Caco-2 (cell line): ENCODE measurements at regions not wholly inside any gene's neighbourhood (a gene's known extent, or its start where the extent isn't known, plus 50 kb on each side); places are given as distances from the start of the nearest gene placed in this dataset.

Source experiments
- BruUV-seq: library from RNA; stranded (reverse); fragments of 400-500 nt; replicated peaks from 2 replicates; lab custom pipeline; 2021; lab: Mats Ljungman, UMichigan
- CTCF ChIA-PET: fragments of 300-600 bp; sonication (Branson Sonifier 250); formaldehyde crosslinking; loops from one replicate; lab custom pipeline; 2022; ENCODE audit warnings: antibody characterized with exemption; lab: Charles Lee
- POLR2A ChIA-PET: fragments of 300-600 bp; sonication (Branson Sonifier 250); formaldehyde crosslinking; loops from one replicate; lab custom pipeline; 2022; ENCODE audit warnings: antibody characterized with exemption; lab: Charles Lee
- DNase-seq, 2 experiments: peaks; one replicate each; pipeline versions ENCODE4 v3.0.0 to v3.0.0-alpha.2; 2020 to 2022
- H3K27me3 ChIP-seq: replicated peaks from 2 replicates; pipeline ENCODE4 v1.6.0; 2011; ENCODE audit warnings: low read length; ENCODE audit not compliant: control insufficient read depth, insufficient read depth
- H3K36me3 ChIP-seq: 2 replicates; pipeline ENCODE4 v1.5.1; 2011; ENCODE audit warnings: low read length; ENCODE audit not compliant: control insufficient read depth, insufficient read depth
- H3K4me1 ChIP-seq: fragments of 250-450 bp; sonication (Bioruptor Pico); 2 replicates; pipeline ENCODE4 v1.5.1; 2020; ENCODE audit warnings: mild to moderate bottlenecking
- H3K4me3 ChIP-seq: 2 replicates; pipeline ENCODE4 v1.5.1; 2011; ENCODE audit warnings: low read depth, mild to moderate bottlenecking, control low read depth, low read length
- H3K9me3 ChIP-seq: fragments of 250-450 bp; sonication (Bioruptor Pico); 2 replicates; pipeline ENCODE4 v1.5.1; 2020; ENCODE audit warnings: mild to moderate bottlenecking, moderate library complexity
- H3K27ac Mint-ChIP-seq: one replicate; pipeline ENCODE4 v1.8.0; 2022; ENCODE audit warnings: mixed read lengths; ENCODE audit not compliant: unreplicated experiment
- H3K27me3 Mint-ChIP-seq: one replicate; pipeline ENCODE4 v1.8.0; 2022; ENCODE audit warnings: mixed read lengths; ENCODE audit not compliant: insufficient read depth, unreplicated experiment
- H3K36me3 Mint-ChIP-seq: one replicate; pipeline ENCODE4 v1.8.0; 2022; ENCODE audit warnings: mild to moderate bottlenecking, mixed read lengths; ENCODE audit not compliant: insufficient read depth, unreplicated experiment
- H3K4me1 Mint-ChIP-seq: one replicate; pipeline ENCODE4 v1.8.0; 2022; ENCODE audit warnings: low read depth, mixed read lengths; ENCODE audit not compliant: unreplicated experiment
- H3K4me3 Mint-ChIP-seq: one replicate; pipeline ENCODE4 v1.8.0; 2022; ENCODE audit warnings: mild to moderate bottlenecking, moderate library complexity, mixed read lengths; ENCODE audit not compliant: unreplicated experiment
- H3K9me3 Mint-ChIP-seq: one replicate; pipeline ENCODE4 v1.8.0; 2022; ENCODE audit warnings: mixed read lengths; ENCODE audit not compliant: unreplicated experiment
- intact Hi-C: fragments of 100-400 bp; cut with micrococcal nuclease; formaldehyde crosslinking; loops from one replicate; pipeline ENCODE4 v1.10.0; 2022; ENCODE audit not compliant: unreplicated experiment
- TF ChIP-seq, protein P1 (sequence below), 2 experiments: fragments of 200-600 bp in 1 of 2; IDR thresholded peaks; 1 replicate in 1 of 2; 2 replicates in 1 of 2; pipeline versions ENCODE4 v1.5.1 to v1.8.0; 2011 to 2022; ENCODE audit warnings: antibody characterized with exemption in 1 of 2, control low read depth in 1 of 2, inconsistent platforms in 1 of 2, low read depth in 1 of 2, low read length in 1 of 2, mild to moderate bottlenecking in 1 of 2, moderate library complexity in 1 of 2; ENCODE audit not compliant: insufficient read depth in 1 of 2, severe bottlenecking in 1 of 2, unreplicated experiment in 1 of 2

DNA sequence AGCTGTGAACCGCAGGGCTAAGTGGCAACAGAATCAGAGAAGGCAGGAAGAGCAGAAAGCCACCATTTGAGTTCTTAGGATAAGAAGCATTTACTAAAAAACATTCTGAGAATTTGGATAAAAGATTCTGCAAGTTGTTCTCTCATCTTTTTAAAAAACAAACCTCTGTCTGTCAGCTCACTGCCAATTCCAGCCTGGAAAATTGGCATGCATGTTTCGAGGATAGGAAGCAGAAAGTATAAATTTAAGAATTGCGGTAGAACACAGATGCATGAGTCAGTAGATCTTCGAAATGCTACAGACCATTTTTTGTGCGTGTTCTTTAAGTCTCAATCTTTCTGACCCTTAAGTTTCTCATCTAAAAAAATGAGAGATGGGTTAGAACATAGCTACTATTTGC is 544.5 kb upstream of the DAB1 start:
- CTCF ChIA-PET, result no interaction called here

DNA sequence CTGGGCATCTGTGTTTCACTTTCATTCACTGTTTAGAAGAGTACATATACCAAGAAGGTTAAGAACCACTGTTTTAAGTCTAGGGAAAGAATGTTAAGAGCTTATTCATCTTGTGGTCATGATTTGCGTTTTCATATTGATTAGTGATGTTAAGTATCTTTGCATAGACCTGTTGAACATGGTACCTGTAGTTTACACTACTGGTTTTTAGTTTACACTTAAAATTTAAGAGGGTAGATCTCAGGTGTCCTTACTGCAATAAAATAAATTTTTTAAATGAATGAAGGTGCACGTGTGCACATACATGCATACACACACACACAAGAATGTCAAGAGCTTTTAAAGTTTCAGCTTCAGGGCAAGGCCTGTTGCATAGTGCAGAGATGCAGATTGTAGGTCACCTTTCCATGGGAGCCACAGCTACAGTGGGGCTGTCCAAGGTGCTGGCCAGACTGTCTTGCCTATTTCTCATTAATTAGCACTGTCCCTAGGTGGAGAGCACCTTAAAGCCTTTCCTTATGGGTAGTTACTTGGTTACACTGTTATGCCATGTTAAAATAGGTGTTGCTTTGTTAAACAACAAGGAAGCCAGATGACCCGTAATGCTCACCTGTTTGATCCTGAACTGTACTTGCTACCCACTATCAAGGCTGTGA is 543.0 kb upstream of the DAB1 start:
- ChIA-PET CTCF (no interaction called here), POLR2A (no interaction called here)
- TF ChIP-seq, protein P1, sequence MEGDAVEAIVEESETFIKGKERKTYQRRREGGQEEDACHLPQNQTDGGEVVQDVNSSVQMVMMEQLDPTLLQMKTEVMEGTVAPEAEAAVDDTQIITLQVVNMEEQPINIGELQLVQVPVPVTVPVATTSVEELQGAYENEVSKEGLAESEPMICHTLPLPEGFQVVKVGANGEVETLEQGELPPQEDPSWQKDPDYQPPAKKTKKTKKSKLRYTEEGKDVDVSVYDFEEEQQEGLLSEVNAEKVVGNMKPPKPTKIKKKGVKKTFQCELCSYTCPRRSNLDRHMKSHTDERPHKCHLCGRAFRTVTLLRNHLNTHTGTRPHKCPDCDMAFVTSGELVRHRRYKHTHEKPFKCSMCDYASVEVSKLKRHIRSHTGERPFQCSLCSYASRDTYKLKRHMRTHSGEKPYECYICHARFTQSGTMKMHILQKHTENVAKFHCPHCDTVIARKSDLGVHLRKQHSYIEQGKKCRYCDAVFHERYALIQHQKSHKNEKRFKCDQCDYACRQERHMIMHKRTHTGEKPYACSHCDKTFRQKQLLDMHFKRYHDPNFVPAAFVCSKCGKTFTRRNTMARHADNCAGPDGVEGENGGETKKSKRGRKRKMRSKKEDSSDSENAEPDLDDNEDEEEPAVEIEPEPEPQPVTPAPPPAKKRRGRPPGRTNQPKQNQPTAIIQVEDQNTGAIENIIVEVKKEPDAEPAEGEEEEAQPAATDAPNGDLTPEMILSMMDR (IDR thresholded peaks at IDR 0.05; ENCODE audit: insufficient read depth in 1 of 2, low read depth in 1 of 2, low read length in 1 of 2, severe bottlenecking in 1 of 2, unreplicated experiment in 1 of 2), result no peak
- Histone ChIP-seq H3K36me3 (no peaks in the 10 kb centered on the region), H3K4me3 (no peak overlapping the region), H3K4me1 (no peaks in the 10 kb centered on the region), H3K9me3 (no peaks in the 10 kb centered on the region), H3K27me3 (no peaks in the 10 kb centered on the region)
- H3K4me1 Mint-ChIP-seq, result no peaks in the 10 kb centered on the region
- peaks cover 2% of the 10 kb centered on the region for H3K27me3 Mint-ChIP-seq
- no peaks in the 10 kb centered on the region for H3K36me3 Mint-ChIP-seq
- no peak overlapping the region for H3K4me3 Mint-ChIP-seq
- peak; percentile 36 to 37 for DNase-seq
- no peaks in the 10 kb centered on the region for H3K9me3 Mint-ChIP-seq
- no TSS peak for BruUV-seq
- no peak overlapping the region for H3K27ac Mint-ChIP-seq
- intact Hi-C loops, result no loop called here

More for the DNA sequence above, 544.5 kb upstream of the DAB1 start:
- peaks cover 2% of the 10 kb centered on the region for H3K27me3 Mint-ChIP-seq
- H3K27ac Mint-ChIP-seq, result no peak overlapping the region
- no peaks in the 10 kb centered on the region for H3K36me3 Mint-ChIP-seq
- Histone ChIP-seq H3K9me3 (no peaks in the 10 kb centered on the region), H3K36me3 (no peaks in the 10 kb centered on the region), H3K27me3 (no peaks in the 10 kb centered on the region), H3K4me1 (no peaks in the 10 kb centered on the region), H3K4me3 (no peak overlapping the region)
- TF ChIP-seq, protein P1 (IDR thresholded peaks at IDR 0.05; ENCODE audit: insufficient read depth in 1 of 2, low read depth in 1 of 2, low read length in 1 of 2, severe bottlenecking in 1 of 2, unreplicated experiment in 1 of 2), result no peak
- intact Hi-C loops, result no loop called here
- H3K9me3 Mint-ChIP-seq, result no peaks in the 10 kb centered on the region
- no peak overlapping the region for H3K4me3 Mint-ChIP-seq
- no peak for DNase-seq
- no TSS peak for BruUV-seq
- POLR2A ChIA-PET, result no interaction called here
- H3K4me1 Mint-ChIP-seq, result no peaks in the 10 kb centered on the region

DNA sequence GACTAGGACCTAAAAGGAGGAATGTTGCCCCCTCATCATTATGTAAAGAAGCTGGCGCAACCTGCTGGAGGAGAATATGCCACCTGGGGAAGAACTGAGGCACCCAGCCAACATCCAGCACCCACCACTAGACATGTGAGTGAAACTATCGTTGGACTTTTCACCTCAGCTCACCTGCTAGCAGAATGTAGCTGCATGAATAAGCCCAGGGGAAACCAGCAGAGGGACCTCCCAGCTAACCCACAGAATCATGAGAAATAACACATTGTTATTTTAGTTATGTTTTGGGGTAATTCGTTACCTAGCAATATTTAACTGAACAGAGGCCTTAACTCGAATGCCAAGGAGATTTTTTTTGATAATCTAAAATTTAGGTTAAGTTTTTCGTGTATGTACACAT is 542.5 kb upstream of the DAB1 start:
- POLR2A ChIA-PET, result no interaction called here
- H3K9me3 Mint-ChIP-seq, result no peaks in the 10 kb centered on the region
- H3K4me1 Mint-ChIP-seq, result no peaks in the 10 kb centered on the region
- TF ChIP-seq, protein P1 (IDR thresholded peaks at IDR 0.05; ENCODE audit: insufficient read depth in 1 of 2, low read depth in 1 of 2, low read length in 1 of 2, severe bottlenecking in 1 of 2, unreplicated experiment in 1 of 2), result no peak
- H3K36me3 ChIP-seq, result no peaks in the 10 kb centered on the region
- no peak overlapping the region for H3K27ac Mint-ChIP-seq
- H3K36me3 Mint-ChIP-seq, result no peaks in the 10 kb centered on the region
- no peaks in the 10 kb centered on the region for H3K4me1 ChIP-seq
- no peak for DNase-seq
- no peaks in the 10 kb centered on the region for H3K27me3 ChIP-seq
- no peak overlapping the region for H3K4me3 ChIP-seq
- peaks cover 2% of the 10 kb centered on the region for H3K27me3 Mint-ChIP-seq
- H3K9me3 ChIP-seq, result no peaks in the 10 kb centered on the region
- no TSS peak for BruUV-seq
- CTCF ChIA-PET, result no interaction called here
- no peak overlapping the region for H3K4me3 Mint-ChIP-seq
- intact Hi-C loops, result no loop called here
